ENCODE measurements at regions not wholly inside any gene's neighbourhood (a gene's known extent, or its start where the extent isn't known, plus 50 kb on each side); places are given as distances from the start of the nearest gene placed in this dataset.

DNA sequence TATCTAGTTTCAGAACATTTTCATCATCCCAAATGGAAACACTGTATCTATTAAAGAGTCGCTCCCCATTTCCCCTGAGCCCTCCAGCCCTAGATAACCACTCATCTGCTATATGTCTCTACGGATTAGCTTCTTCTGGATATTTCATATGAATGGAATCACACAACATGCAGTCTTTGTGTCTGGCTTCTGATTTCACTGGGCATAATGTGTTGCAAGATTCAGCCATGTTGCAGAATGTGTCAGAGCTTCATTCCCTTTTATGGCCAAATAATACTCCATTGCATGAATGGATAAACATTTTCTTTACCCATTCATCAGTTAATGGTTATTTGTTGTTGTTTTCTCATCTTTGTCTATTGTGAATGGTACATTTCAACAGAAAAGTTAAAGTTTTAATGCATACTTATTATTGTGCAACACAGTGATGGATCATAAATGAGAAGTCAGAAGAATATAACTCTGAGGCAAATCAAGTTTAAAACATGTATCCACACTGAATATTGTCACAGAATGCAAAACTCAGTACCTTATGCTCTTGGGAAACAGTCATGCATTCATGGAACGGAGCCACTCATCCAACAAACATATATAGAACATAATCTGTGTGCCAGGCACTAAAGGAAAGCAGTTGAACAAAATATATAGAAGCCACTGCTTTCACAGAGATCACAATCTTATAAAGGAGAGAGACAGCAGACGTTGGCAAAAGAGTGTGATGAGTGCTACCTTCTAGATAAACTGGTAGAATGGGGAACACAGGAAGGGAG is 57.8 kb upstream of the MAGEA4 start:
- in situ Hi-C loops (cut with HindIII; ENCODE audit: low pct_unique_long_range_greater_than_20kb, low sequenced_read_pairs), result no loop called here

DNA sequence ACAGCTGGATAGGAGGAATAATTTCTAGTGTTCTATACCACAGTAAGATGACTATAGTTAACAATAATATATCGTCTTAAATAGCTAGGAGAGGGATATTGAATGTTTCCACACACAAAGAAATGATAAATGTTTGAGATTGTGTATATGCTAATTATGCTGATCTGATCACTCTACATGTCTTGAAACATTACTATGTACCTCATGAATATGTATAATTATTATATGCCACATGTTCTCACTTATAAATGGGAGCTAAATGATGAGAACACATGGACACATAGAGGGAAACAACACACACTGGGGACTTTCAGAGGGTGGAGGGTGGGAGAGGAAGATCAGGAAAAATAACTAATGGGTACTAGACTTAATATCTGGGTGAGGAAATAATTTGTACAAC is 53.2 kb upstream of the MAGEA4 start:
- DNase-seq (ENCODE audit: low read depth in 1 of 2, low spot score in 1 of 2), result no peak
- no peak for TF ChIP-seq JUND (IDR thresholded peaks at IDR 0.05; ENCODE audit: low read depth)
- in situ Hi-C loops (cut with HindIII; ENCODE audit: low pct_unique_long_range_greater_than_20kb, low sequenced_read_pairs), result no loop called here

More for the DNA sequence above, 57.8 kb upstream of the MAGEA4 start:
- no peak for TF ChIP-seq JUND (IDR thresholded peaks at IDR 0.05; ENCODE audit: low read depth)
- no peak for DNase-seq (ENCODE audit: low read depth in 1 of 2, low spot score in 1 of 2)

DNA sequence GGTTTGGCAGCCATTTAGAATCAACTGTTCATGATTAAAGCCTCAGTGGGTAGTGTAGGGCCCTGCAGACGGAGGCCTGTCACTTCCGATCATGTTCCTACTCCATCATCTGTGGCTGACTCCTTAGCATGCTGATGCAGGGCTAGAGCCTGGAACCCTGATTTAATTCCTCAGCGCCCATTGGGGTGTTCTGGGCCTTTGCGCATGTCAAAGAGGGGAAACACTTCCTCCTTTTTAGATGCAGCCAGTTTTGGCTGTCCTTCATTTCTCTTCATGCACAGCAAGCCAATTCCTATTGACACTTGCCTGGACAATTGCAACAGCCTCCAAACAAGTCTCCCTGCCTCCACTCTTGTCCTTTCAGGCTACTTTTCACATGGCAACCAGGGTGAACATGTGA is 51.9 kb upstream of the MAGEA4 start:
- TF ChIP-seq JUND (IDR thresholded peaks at IDR 0.05; ENCODE audit: low read depth), result no peak
- in situ Hi-C loops (cut with HindIII; ENCODE audit: low pct_unique_long_range_greater_than_20kb, low sequenced_read_pairs), result no loop called here
- no peak for DNase-seq (ENCODE audit: low read depth in 1 of 2, low spot score in 1 of 2)

Data from T47D (cell line).